T-helper 9 cell (primary cell): ENCODE measurements at regions not wholly inside any gene's neighbourhood (a gene's known extent, or its start where the extent isn't known, plus 50 kb on each side); places are given as distances from the start of the nearest gene placed in this dataset.
"Not testable (repeated sequence)": the region's sequence is repeated elsewhere in the genome, so short reads cannot be mapped to it uniquely, and the experiment has no call there.

Source experiments
- DNase-seq: peaks from one replicate; pipeline ENCODE4 v3.0.0-alpha.2; 2020

DNA sequence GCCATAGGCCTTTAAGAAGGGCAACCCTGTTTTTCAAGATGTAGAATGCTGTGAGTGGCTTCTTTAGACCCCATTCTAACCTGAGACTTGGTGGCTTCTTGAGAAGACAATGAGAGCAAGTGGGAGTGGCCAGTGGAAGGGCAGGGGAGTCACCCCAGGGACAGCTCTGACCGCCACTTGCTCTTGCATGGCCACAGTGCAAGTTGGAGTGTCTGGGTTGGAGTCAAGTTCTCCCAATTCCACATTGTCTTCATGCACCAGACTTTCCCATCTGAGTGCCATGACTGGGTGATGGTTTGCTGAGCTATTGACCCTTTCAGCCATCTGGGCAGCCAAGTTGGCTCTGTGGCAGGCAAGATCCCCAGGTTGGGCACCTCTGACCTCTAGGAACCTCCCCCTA is 148.0 kb upstream of the SKOR2 start:
- no peak for DNase-seq

GRCh38 chr18:47397671-47398319 is 146.3 kb upstream of the SKOR2 start:
- DNase-seq = no peak

GRCh38 chr18:47391665-47392064 is 140.2 kb upstream of the SKOR2 start:
- DNase-seq = no peak

DNA sequence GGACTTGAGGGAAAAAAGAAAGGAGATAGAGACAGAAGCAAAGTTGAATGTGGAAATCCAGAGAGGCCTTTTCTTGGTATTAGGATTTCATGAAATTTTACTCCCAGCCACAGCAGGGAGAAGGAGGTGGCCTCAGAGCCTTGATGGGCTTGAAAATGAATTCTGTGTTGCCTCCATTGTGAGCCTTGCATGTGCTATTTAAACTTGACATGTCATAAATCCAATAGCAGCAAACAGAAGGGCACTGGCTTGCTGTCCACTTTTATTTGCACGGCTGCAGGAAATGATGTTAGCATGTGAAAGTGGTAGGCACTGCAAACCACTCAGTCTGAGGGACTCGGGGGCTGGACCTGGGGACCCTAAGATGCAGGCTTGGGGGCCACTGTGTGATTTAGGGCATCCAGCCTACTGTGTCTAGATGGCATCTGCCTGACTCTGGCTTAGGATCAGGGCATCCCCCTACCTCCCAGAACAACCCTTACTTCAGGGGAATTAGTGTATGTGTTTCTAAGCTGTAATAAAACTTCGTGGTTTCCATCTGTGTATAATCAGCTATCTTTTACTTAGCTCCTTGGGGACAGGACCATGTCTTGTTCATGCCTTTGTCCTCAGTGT is 139.1 kb upstream of the SKOR2 start:
- DNase-seq = no peak

GRCh38 chr18:47389210-47389609 is 137.8 kb upstream of the SKOR2 start:
- DNase-seq = no peak

DNA sequence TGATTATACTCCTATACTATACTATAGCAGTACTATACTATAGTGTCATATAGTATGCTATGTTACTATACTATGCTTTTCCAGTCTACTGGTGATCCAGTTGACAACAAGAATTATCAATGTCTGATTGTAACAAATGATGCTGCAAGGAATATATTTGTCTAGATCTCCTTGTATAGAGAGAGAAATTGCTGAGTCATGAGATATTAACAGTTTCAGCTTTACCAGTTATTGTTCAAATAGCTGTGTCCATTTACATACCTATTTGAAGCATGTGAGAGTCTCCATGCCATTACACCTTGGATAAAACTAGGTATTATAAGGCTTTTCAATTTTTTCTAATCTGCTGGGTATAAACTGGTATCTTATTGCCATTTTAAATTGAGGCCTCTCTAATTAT is 136.4 kb upstream of the SKOR2 start:
- DNase-seq = no peak

GRCh38 chr18:47383729-47384128 is 132.3 kb upstream of the SKOR2 start:
- no peak for DNase-seq

- no peak for DNase-seq
Measured at GRCh38 chr18:47381975-47382570, 130.6 kb upstream of the SKOR2 start.

- DNase-seq = no peak
Measured at GRCh38 chr18:47380153-47380552, 128.7 kb upstream of the SKOR2 start.

DNA sequence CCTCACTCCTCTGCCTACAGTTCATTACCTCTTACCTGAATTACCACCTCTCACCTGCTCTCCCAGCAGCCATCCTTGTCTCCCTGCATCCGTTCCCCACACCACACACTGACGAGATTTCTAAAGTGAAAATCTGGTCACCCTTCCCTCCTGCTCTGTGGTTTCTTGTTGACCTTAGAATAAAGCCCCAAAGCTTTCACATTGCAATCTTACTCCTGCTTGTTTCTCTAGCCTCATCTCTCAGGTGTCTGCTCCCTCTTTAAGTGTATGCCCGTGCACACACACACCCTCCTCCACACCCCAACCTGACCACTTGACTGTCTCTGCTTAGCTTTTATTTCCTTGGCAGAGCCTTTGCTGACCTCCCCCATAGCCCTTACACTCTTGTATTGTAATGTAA is 122.0 kb upstream of the SKOR2 start:
- DNase-seq = no peak

GRCh38 chr18:47370052-47370451 is 118.6 kb upstream of the SKOR2 start:
- DNase-seq = no peak

DNA sequence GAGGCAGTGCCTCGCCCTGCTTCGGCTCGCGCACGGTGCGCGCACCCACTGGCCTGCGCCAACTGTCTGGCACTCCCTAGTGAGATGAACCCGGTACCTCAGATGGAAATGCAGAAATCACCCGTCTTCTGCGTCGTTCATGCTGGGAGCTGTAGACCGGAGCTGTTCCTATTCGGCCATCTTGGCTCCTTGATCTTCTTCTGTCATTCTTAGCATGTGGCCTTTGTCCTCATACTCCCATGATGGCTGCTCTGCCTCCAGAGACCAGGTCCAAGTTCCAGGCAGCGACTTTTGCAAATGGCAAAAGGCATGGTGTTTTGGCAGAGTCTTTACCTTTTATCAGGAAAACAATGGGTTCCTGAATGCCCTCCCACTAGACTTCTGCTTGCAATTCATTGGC is 102.6 kb upstream of the SKOR2 start:
- DNase-seq = not testable (repeated sequence)

DNA sequence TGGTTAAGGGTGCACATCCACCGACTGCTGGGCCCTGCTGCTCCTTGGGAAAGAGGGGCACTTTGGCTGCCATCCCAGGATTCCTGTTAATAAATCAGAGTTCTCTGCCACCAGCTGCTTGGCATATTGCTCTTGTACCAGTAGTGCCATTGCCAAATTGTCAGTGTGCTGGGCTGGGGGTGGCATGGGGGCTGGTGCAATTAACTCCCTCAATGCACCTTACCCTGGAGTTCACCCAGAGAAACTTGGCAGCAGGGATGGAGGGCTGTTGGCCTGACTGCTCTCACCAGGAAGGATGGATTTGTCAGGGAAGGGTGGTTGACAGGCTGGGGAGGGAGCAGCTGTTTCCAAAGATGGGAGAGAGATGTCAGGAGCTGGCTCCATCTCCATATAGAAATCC is 94.6 kb upstream of the SKOR2 start:
- DNase-seq = no peak

DNA sequence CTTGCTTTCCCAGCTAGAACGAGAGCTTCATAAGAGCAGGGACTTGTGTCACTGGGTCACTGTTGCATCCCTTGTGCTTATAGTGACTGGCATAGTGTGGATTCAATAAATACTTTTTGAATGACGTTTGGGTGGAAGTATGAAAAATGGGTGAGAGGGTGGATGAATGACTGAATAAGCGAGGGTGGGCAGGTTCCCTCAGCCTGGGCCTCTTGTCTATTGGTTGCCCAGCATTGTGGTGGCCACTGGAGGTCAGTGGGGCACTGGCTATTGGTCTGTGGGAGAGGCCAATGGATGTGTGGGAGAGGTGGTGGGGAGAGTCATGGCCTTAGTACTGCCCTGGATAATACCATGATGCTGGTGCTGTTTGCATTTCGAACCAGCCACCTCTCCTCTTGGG is 93.8 kb upstream of the SKOR2 start:
- no peak for DNase-seq

DNA sequence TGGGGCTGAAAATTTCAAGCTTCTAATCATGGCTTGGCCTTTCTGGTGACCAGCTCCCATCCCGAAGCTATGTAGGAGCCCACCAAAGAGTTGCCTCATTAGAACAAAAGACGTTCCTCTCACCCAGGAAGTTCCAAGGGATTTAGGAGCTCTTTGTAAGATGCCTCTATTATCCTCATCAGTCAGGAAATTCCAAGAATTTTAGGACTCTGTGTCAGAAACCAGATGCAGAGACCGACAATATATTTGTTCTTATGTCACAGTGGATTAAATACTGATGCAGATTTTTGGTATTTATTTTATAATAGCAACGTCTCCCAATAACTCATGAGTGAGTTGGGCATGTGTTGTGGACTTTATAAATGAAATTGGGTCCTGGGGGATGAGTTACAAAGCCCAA is 91.8 kb upstream of the SKOR2 start:
- no peak for DNase-seq

GRCh38 chr18:47342566-47342965 is 91.1 kb upstream of the SKOR2 start:
- DNase-seq = no peak

- no peak for DNase-seq
Measured at GRCh38 chr18:47341678-47342077, 90.2 kb upstream of the SKOR2 start.

- no peak for DNase-seq
Measured at GRCh38 chr18:47334966-47335365, 83.5 kb upstream of the SKOR2 start.

DNA sequence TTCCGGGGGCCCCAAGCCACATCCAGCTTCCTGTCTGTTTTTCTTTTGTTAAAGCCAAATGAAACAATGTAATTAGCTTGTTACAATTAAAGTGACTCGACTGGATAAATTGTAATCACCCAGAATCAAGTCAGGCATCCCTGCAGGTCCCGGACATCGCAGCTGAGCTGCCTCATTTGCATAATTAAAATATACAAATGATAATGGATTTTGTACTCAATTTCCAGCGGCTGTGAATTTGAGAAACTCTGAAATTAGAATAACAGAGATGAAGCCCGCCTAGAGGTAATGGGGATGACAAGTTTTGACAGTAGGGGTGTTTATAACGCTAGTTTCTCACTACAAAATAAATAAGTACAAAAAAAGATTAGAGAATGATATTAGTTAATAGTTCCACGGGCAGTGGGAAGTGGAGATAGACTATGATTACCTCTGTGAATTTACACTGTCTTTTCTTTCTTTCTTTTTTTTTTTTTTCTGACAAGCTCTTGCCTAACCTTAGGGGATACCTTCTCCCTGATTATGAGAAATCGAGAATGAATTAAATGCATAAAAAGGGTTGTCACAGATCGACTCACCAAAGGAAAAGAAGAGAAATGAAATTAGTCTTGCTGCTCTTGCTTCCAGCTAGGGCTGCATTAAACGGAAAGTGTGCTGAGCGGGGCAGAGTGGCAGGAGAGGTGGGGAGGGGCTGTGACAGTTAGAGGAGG is 82.6 kb upstream of the SKOR2 start:
- no peak for DNase-seq

GRCh38 chr18:47331641-47332040 is 80.2 kb upstream of the SKOR2 start:
- no peak for DNase-seq

- DNase-seq = no peak
Measured at GRCh38 chr18:47331026-47331425, 79.6 kb upstream of the SKOR2 start.

DNA sequence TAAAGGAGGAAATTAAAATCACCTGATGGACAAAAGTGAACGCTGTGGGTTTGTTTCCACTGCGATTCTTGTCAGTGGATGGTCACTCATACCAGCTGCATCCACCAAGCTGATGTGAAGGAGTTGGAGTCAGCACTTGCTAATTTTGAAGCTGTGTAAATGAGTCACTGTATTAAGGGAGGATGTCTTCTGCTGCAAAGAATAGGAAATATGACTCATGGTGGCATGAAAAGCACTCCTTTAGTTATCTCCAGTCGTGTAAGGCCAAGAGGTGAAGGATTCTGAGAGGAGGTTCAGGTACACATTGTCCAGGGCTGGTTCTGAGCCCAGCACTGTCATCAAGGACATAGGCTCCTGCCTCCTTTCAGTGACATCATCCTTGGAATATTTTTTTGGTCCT is 71.7 kb upstream of the SKOR2 start:
- DNase-seq = no peak

GRCh38 chr18:47321815-47322214 is 70.4 kb upstream of the SKOR2 start:
- no peak for DNase-seq
